Kidney epithelial cell (primary cell): ENCODE measurements at regions not wholly inside any gene's neighbourhood (a gene's known extent, or its start where the extent isn't known, plus 50 kb on each side); places are given as distances from the start of the nearest gene placed in this dataset.
"Not testable (repeated sequence)": the region's sequence is repeated elsewhere in the genome, so short reads cannot be mapped to it uniquely, and the experiment has no call there.

Source experiments
- DNase-seq: peaks from one replicate; pipeline ENCODE4 v3.0.0-alpha.2; 2010; ENCODE audit warnings: low read depth
- H3K27me3 ChIP-seq: 2 replicates; pipeline ENCODE4 v1.6.0; 2011; ENCODE audit warnings: low read length; ENCODE audit not compliant: control insufficient read depth, insufficient read depth
- H3K36me3 ChIP-seq: 2 replicates; pipeline ENCODE4 v1.5.1; 2011; ENCODE audit warnings: low read length; ENCODE audit not compliant: control insufficient read depth, insufficient read depth
- H3K4me3 ChIP-seq: 2 replicates; pipeline ENCODE4 v1.5.1; 2011; ENCODE audit warnings: low read depth, mild to moderate bottlenecking, control low read depth, low read length
- CTCF ChIP-seq: IDR thresholded peaks from 2 replicates; pipeline ENCODE4 v1.5.1; 2011; ENCODE audit warnings: mild to moderate bottlenecking, moderate library complexity, low read length, control low read depth, inconsistent platforms; ENCODE audit not compliant: insufficient read depth, poor library complexity, severe bottlenecking

DNA sequence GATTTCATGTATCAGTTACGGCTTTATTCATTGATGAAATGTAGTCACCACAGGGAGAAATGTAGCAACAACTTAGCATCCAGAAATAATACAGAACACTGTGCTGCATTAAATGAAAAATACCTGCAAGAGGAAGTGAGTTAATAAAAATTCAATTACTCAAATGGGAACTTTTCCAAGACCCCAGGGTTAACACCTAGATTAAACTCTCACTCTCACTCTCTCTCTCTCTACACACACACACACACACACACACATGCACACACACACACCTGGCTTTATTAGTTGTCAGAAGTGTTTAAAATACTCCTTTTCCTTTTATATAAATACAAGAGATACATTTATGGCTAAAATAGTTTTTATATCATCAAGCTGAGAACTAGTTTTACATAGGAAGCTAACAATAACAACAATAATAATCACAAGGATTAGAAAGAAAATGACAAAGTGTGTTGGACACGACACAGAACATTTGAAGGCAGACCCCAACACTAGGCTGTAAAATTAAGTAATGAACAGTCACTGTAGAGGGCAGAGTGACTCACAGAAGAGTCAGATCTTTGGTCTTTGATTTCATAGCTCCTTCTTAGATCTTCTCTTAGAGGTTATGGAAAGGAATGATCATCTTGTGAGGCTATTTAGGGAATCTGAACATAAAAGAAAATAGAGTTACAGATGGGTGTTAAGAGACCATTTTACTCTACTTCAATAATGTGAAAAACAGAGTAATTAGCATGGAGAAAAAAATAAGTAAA, 1266.0 kb upstream of the ADGRL2 start:
- Histone ChIP-seq H3K4me3 (no peak overlapping the region), H3K36me3 (no peaks in the 10 kb centered on the region), H3K27me3 (no peaks in the 10 kb centered on the region)
- DNase-seq = peak; percentile 37
- TF ChIP-seq CTCF = no peak

DNA sequence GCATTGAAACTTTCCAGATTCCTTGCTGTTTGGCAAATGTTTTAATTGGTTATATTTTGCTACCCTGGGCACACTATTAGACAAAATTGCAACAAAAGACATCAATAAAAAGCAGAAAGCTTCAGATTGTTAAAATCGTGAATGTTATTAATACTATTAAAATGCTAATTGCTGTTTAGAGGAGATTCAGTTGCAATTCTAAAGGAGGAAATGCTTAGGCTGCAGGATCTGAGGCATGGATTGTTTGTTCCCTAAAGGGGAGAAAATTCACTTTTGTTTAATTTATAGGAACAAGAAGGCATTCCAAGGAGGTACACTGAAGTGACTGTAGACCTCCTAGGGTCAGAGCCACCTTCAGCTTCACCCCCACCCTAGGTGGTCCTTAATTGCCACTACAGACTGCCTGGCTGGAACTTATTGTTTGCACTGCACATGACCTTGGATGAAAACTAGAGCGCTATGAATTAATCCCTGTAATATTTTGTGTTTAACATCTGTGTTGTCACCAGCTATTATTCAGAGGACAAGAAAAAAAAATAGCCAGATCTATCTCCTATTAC, 1266.9 kb upstream of the ADGRL2 start:
- TF ChIP-seq CTCF = no peak
- H3K27me3 ChIP-seq = no peaks in the 10 kb centered on the region
- no peak for DNase-seq
- H3K36me3 ChIP-seq = no peaks in the 10 kb centered on the region
- no peak overlapping the region for H3K4me3 ChIP-seq

GRCh38 chr1:80533093-80533492, 1267.6 kb upstream of the ADGRL2 start:
- H3K36me3 ChIP-seq = no peaks in the 10 kb centered on the region
- no peak for DNase-seq
- no peak overlapping the region for H3K4me3 ChIP-seq
- TF ChIP-seq CTCF = no peak
- no peaks in the 10 kb centered on the region for H3K27me3 ChIP-seq

DNA sequence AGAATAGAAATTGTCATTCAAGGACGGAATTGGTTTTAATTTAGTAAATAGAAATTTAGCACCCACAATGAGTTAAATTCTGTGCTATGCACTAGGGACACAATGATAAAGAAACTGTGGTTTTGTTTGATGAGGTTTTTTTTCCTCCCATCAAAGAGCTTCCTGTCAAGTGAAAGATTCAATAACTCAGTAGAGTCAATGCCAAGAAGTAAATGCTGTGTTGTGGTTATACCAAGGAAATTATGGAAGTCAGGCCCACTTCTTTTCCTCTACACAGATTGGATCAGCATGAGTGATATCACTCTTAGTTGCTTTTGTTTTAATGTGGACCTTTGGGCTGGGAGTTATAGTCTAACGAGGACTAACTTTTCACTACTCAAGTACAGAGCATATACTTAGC, 1269.6 kb upstream of the ADGRL2 start:
- H3K36me3 ChIP-seq = no peaks in the 10 kb centered on the region
- DNase-seq = peak; percentile 25
- H3K4me3 ChIP-seq = no peak overlapping the region
- H3K27me3 ChIP-seq = no peaks in the 10 kb centered on the region
- TF ChIP-seq CTCF = no peak

- Histone ChIP-seq H3K36me3 (no peaks in the 10 kb centered on the region), H3K27me3 (no peaks in the 10 kb centered on the region), H3K4me3 (no peak overlapping the region)
- no peak for TF ChIP-seq CTCF
- DNase-seq = no peak
Observed at GRCh38 chr1:80529546-80529945, 1271.2 kb upstream of the ADGRL2 start.

DNA sequence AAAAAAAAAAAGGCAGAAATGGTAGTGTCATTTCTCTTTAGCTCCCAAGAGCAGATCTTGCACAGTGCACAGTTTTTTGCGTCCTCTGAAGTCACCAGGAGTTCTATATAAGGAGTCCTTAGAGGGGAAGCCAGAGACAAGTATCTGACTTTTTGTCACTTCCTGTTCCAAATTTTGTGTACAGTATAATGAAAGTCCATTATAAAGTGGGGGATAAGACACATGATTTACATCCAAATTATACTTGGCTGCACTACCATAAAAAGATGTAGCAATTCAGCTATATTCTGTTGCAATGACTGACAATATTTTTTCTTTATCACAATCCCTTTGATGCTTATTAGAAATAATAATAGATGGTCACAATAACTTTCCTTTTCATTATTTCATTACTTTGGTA, 1276.9 kb upstream of the ADGRL2 start:
- H3K27me3 ChIP-seq = no peaks in the 10 kb centered on the region

DNA sequence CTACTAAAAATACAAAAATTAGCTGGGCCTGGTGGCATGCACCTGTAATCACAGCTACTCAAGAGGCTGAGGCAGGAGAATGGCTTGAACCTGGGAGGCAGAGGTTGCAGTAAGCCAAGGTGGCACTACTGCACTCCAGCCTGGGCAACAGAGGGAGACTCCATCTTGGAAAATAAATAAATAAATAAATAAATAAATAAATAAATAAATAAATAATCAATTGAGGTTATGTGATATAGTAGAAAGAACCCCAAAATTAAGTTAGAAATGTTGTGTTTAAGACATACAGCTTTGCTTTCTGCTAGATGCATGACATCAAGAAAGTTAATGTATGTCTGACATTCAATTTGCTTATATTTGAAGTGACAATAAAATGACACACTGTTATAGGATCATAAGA, 1277.7 kb upstream of the ADGRL2 start:
- not testable (repeated sequence) for DNase-seq, H3K27me3 ChIP-seq, H3K36me3 ChIP-seq, H3K4me3 ChIP-seq

More for the DNA sequence above, 1276.9 kb upstream of the ADGRL2 start:
- H3K36me3 ChIP-seq = no peaks in the 10 kb centered on the region
- DNase-seq = no peak
- no peak for TF ChIP-seq CTCF
- no peak overlapping the region for H3K4me3 ChIP-seq
